Skeletal muscle satellite cell (primary cell): ENCODE measurements at regions not wholly inside any gene's neighbourhood (a gene's known extent, or its start where the extent isn't known, plus 50 kb on each side); places are given as distances from the start of the nearest gene placed in this dataset.

Experiments used
- H3K27me3 ChIP-seq: 2 replicates; pipeline ENCODE4 v1.7.0; 2013; ENCODE audit warnings: low read length; ENCODE audit not compliant: control insufficient read depth, insufficient read depth
- H3K36me3 ChIP-seq: 2 replicates; pipeline ENCODE4 v1.7.0; 2013; ENCODE audit warnings: mild to moderate bottlenecking, control low read depth, low read length; ENCODE audit not compliant: insufficient read depth
- H3K4me1 ChIP-seq: 2 replicates; pipeline ENCODE4 v1.7.0; 2013; ENCODE audit warnings: low read length; ENCODE audit not compliant: control insufficient read depth, insufficient read depth
- H3K4me2 ChIP-seq: 2 replicates; pipeline ENCODE4 v1.7.0; 2013; ENCODE audit warnings: mild to moderate bottlenecking, low read length
- H3K4me3 ChIP-seq: 2 replicates; pipeline ENCODE4 v1.7.0; 2013; ENCODE audit warnings: low read length
- H3K9ac ChIP-seq: 2 replicates; pipeline ENCODE4 v1.7.0; 2013; ENCODE audit warnings: mild to moderate bottlenecking, low read depth, low read length, moderate library complexity
- H3K9me3 ChIP-seq: replicated peaks from 2 replicates; pipeline ENCODE4 v1.7.0; 2013; ENCODE audit warnings: mild to moderate bottlenecking, control low read depth, low read length

GRCh38 chr1:31502926-31503511, 73.3 kb upstream of the TINAGL1 start:
- no peak overlapping the region for H3K9ac ChIP-seq
- H3K27me3 ChIP-seq, result peaks cover 81% of the 10 kb centered on the region
- H3K36me3 ChIP-seq, result no peaks in the 10 kb centered on the region
- no peak overlapping the region for H3K4me3 ChIP-seq
- no peak overlapping the region for H3K4me2 ChIP-seq
- H3K9me3 ChIP-seq, result no peaks in the 10 kb centered on the region
- H3K4me1 ChIP-seq, result peaks cover 16% of the 10 kb centered on the region

GRCh38 chr1:31503570-31503969, 72.7 kb upstream of the TINAGL1 start:
- no peak overlapping the region for H3K4me3 ChIP-seq
- peaks cover 11% of the 10 kb centered on the region for H3K4me1 ChIP-seq
- no peaks in the 10 kb centered on the region for H3K9me3 ChIP-seq
- peaks cover 82% of the 10 kb centered on the region for H3K27me3 ChIP-seq
- H3K4me2 ChIP-seq, result no peak overlapping the region
- no peak overlapping the region for H3K9ac ChIP-seq
- no peaks in the 10 kb centered on the region for H3K36me3 ChIP-seq

GRCh38 chr1:31504001-31504400, 72.3 kb upstream of the TINAGL1 start:
- Histone ChIP-seq H3K4me1 (peaks cover 11% of the 10 kb centered on the region), H3K9me3 (no peaks in the 10 kb centered on the region)

GRCh38 chr1:31505911-31506497, 70.3 kb upstream of the TINAGL1 start:
- no peak overlapping the region for H3K4me3 ChIP-seq
- no peak overlapping the region for H3K4me2 ChIP-seq
- no peaks in the 10 kb centered on the region for H3K9me3 ChIP-seq
- peaks cover 80% of the 10 kb centered on the region for H3K27me3 ChIP-seq
- no peaks in the 10 kb centered on the region for H3K36me3 ChIP-seq
- H3K9ac ChIP-seq, result no peak overlapping the region
- peaks cover 11% of the 10 kb centered on the region for H3K4me1 ChIP-seq

More at GRCh38 chr1:31504001-31504400, 72.3 kb upstream of the TINAGL1 start:
- no peak overlapping the region for H3K4me3 ChIP-seq
- H3K27me3 ChIP-seq, result peaks cover 82% of the 10 kb centered on the region
- no peak overlapping the region for H3K4me2 ChIP-seq
- no peaks in the 10 kb centered on the region for H3K36me3 ChIP-seq
- H3K9ac ChIP-seq, result no peak overlapping the region

- no peak overlapping the region for H3K4me3 ChIP-seq
These were observed 69.1 kb upstream of the TINAGL1 start for GRCh38 chr1:31507221-31507620.

GRCh38 chr1:31507676-31508530, 68.4 kb upstream of the TINAGL1 start:
- H3K27me3 ChIP-seq, result peaks cover 74% of the 10 kb centered on the region
- no peak overlapping the region for H3K9ac ChIP-seq
- no peaks in the 10 kb centered on the region for H3K36me3 ChIP-seq
- peaks cover 11% of the 10 kb centered on the region for H3K4me1 ChIP-seq
- no peaks in the 10 kb centered on the region for H3K9me3 ChIP-seq
- H3K4me2 ChIP-seq, result no peak overlapping the region
- no peak overlapping the region for H3K4me3 ChIP-seq

More at GRCh38 chr1:31507221-31507620, 69.1 kb upstream of the TINAGL1 start:
- Histone ChIP-seq H3K9ac (no peak overlapping the region), H3K4me2 (no peak overlapping the region), H3K36me3 (no peaks in the 10 kb centered on the region), H3K27me3 (peaks cover 76% of the 10 kb centered on the region), H3K9me3 (no peaks in the 10 kb centered on the region), H3K4me1 (peaks cover 11% of the 10 kb centered on the region)

GRCh38 chr1:31509124-31510072, 66.9 kb upstream of the TINAGL1 start:
- Histone ChIP-seq H3K4me2 (no peak overlapping the region), H3K4me3 (no peak overlapping the region), H3K27me3 (peaks cover 65% of the 10 kb centered on the region)

GRCh38 chr1:31510304-31510703, 66.0 kb upstream of the TINAGL1 start:
- Histone ChIP-seq H3K27me3 (peaks cover 69% of the 10 kb centered on the region), H3K4me2 (no peak overlapping the region), H3K4me3 (no peak overlapping the region), H3K36me3 (no peaks in the 10 kb centered on the region), H3K4me1 (peaks cover 10% of the 10 kb centered on the region), H3K9me3 (no peaks in the 10 kb centered on the region), H3K9ac (no peak overlapping the region)

More at GRCh38 chr1:31509124-31510072, 66.9 kb upstream of the TINAGL1 start:
- Histone ChIP-seq H3K4me1 (peaks cover 11% of the 10 kb centered on the region), H3K36me3 (no peaks in the 10 kb centered on the region), H3K9ac (no peak overlapping the region), H3K9me3 (no peaks in the 10 kb centered on the region)

- H3K4me1 ChIP-seq, result peaks cover 3% of the 10 kb centered on the region
- H3K36me3 ChIP-seq, result no peaks in the 10 kb centered on the region
- no peak overlapping the region for H3K4me3 ChIP-seq
- peaks cover 71% of the 10 kb centered on the region for H3K27me3 ChIP-seq
- no peak overlapping the region for H3K9ac ChIP-seq
- H3K9me3 ChIP-seq, result no peaks in the 10 kb centered on the region
- no peak overlapping the region for H3K4me2 ChIP-seq
These were observed 65.2 kb upstream of the TINAGL1 start for GRCh38 chr1:31510853-31511789.

GRCh38 chr1:31511848-31512615, 64.3 kb upstream of the TINAGL1 start:
- no peak overlapping the region for H3K4me3 ChIP-seq
- H3K9ac ChIP-seq, result no peak overlapping the region
- no peak overlapping the region for H3K4me2 ChIP-seq
- peaks cover 69% of the 10 kb centered on the region for H3K27me3 ChIP-seq
- H3K9me3 ChIP-seq, result no peaks in the 10 kb centered on the region
- no peaks in the 10 kb centered on the region for H3K36me3 ChIP-seq
- H3K4me1 ChIP-seq, result no peaks in the 10 kb centered on the region
